ENCODE measurements at regions not wholly inside any gene's neighbourhood (a gene's known extent, or its start where the extent isn't known, plus 50 kb on each side); places are given as distances from the start of the nearest gene placed in this dataset.

DNA sequence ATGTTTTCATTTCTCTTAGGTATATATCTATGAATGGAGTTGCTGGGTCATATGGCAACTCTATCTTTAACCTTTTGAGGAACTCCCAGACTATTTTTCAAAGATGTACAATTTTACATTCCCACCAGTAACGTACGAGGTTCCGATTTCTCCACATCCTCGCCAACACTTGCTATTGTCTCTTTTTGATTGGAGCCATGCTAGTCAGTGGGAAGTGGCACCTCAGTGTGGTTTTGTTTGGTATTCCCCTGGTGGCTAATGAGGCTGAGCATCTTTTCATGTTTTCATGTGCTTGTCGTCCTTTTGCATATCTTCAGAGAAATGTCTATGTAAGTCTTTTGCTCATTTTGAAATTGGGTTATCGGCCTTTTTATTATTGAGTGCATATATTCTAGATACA lies 178.6 kb upstream of the EXOC2 start:
- TF ChIP-seq POLR2AphosphoS5 (IDR thresholded peaks at IDR 0.05; ENCODE audit: low read depth, low read length): no peak
- TF ChIP-seq, protein P1, sequence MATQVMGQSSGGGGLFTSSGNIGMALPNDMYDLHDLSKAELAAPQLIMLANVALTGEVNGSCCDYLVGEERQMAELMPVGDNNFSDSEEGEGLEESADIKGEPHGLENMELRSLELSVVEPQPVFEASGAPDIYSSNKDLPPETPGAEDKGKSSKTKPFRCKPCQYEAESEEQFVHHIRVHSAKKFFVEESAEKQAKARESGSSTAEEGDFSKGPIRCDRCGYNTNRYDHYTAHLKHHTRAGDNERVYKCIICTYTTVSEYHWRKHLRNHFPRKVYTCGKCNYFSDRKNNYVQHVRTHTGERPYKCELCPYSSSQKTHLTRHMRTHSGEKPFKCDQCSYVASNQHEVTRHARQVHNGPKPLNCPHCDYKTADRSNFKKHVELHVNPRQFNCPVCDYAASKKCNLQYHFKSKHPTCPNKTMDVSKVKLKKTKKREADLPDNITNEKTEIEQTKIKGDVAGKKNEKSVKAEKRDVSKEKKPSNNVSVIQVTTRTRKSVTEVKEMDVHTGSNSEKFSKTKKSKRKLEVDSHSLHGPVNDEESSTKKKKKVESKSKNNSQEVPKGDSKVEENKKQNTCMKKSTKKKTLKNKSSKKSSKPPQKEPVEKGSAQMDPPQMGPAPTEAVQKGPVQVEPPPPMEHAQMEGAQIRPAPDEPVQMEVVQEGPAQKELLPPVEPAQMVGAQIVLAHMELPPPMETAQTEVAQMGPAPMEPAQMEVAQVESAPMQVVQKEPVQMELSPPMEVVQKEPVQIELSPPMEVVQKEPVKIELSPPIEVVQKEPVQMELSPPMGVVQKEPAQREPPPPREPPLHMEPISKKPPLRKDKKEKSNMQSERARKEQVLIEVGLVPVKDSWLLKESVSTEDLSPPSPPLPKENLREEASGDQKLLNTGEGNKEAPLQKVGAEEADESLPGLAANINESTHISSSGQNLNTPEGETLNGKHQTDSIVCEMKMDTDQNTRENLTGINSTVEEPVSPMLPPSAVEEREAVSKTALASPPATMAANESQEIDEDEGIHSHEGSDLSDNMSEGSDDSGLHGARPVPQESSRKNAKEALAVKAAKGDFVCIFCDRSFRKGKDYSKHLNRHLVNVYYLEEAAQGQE (IDR thresholded peaks at IDR 0.05; ENCODE audit: insufficient read depth in 1 of 2, low read depth in 2 of 2, low read length in 2 of 2): no peak
- no peak for TF ChIP-seq TAF1 (IDR thresholded peaks at IDR 0.05; ENCODE audit: borderline replicate concordance, insufficient read depth, low read length)
- TF ChIP-seq SIN3A (IDR thresholded peaks at IDR 0.05; ENCODE audit: borderline replicate concordance, insufficient read depth, low read length): no peak
